ENCODE measurements at regions not wholly inside any gene's neighbourhood (a gene's known extent, or its start where the extent isn't known, plus 50 kb on each side); places are given as distances from the start of the nearest gene placed in this dataset.

- TF ChIP-seq CTCF (IDR thresholded peaks at IDR 0.05) (no peak), POLR2A (IDR thresholded peaks at IDR 0.05) (no peak)
- intact Hi-C loops (cut with DNase I; ENCODE audit: low total_unique reads): no loop called here
- no peak overlapping the region for H3K4me3 ChIP-seq (ENCODE audit: low read depth, poor library complexity, severe bottlenecking)
- WGBS, 2 donors: 82 to 92% methylated on average over 2 of the region's 2 CpGs
- no peak for DNase-seq (ENCODE audit: low spot score in 2 of 2)
Measured at GRCh38 chr15:70267306-70267705, 169.6 kb upstream of the TLE3 start.

- no peak overlapping the region for H3K4me3 ChIP-seq (ENCODE audit: low read depth, poor library complexity, severe bottlenecking)
- TF ChIP-seq POLR2A (IDR thresholded peaks at IDR 0.05): no peak
- TF ChIP-seq CTCF (IDR thresholded peaks at IDR 0.05): no peak
- 50 to 56% methylated on average over 24 of the region's 24 CpGs for WGBS, 2 donors
- intact Hi-C loops (cut with DNase I; ENCODE audit: low total_unique reads): no loop called here
- DNase-seq (ENCODE audit: low spot score in 2 of 2): peak; percentile 75 to 93
Measured at GRCh38 chr15:70266412-70267121, 168.8 kb upstream of the TLE3 start.

GRCh38 chr15:70265986-70266385, 168.3 kb upstream of the TLE3 start:
- DNase-seq (ENCODE audit: low spot score in 2 of 2): no peak
- no peak overlapping the region for H3K4me3 ChIP-seq (ENCODE audit: low read depth, poor library complexity, severe bottlenecking)
- WGBS, 2 donors: 78 to 82% methylated on average over 8 of the region's 8 CpGs
- TF ChIP-seq CTCF (IDR thresholded peaks at IDR 0.05): no peak
- intact Hi-C loops (cut with DNase I; ENCODE audit: low total_unique reads): no loop called here

- no peak for DNase-seq (ENCODE audit: low spot score in 2 of 2)
- WGBS, 2 donors: 86 to 91% methylated on average over 9 of the region's 9 CpGs
- intact Hi-C loops (cut with DNase I; ENCODE audit: low total_unique reads): no loop called here
- TF ChIP-seq POLR2A (IDR thresholded peaks at IDR 0.05) (no peak), CTCF (IDR thresholded peaks at IDR 0.05) (no peak)
- H3K4me3 ChIP-seq (ENCODE audit: low read depth, poor library complexity, severe bottlenecking): no peak overlapping the region
Measured at GRCh38 chr15:70265466-70265978, 167.8 kb upstream of the TLE3 start.

GRCh38 chr15:70264738-70265465, 167.2 kb upstream of the TLE3 start:
- no peak overlapping the region for H3K4me3 ChIP-seq (ENCODE audit: low read depth, poor library complexity, severe bottlenecking)
- WGBS, 2 donors: 56 to 67% methylated on average over 8 of the region's 8 CpGs
- intact Hi-C loops (cut with DNase I; ENCODE audit: low total_unique reads): no loop called here
- DNase-seq (ENCODE audit: low spot score in 2 of 2): no peak
- TF ChIP-seq POLR2A (IDR thresholded peaks at IDR 0.05): no peak
- TF ChIP-seq CTCF (IDR thresholded peaks at IDR 0.05): no peak
